Amniotic epithelial cell (primary cell): ENCODE measurements at regions not wholly inside any gene's neighbourhood (a gene's known extent, or its start where the extent isn't known, plus 50 kb on each side); places are given as distances from the start of the nearest gene placed in this dataset.

Source experiments
- DNase-seq: peaks from one replicate; pipeline ENCODE4 v3.0.0-alpha.2; 2010; ENCODE audit warnings: low read depth

- DNase-seq = no peak
Measured at GRCh38 chr6:4296552-4296951, 161.2 kb upstream of the ECI2 start.

GRCh38 chr6:4295783-4296155 lies 160.4 kb upstream of the ECI2 start:
- DNase-seq = no peak

GRCh38 chr6:4295058-4295782 lies 159.8 kb upstream of the ECI2 start:
- no peak for DNase-seq

GRCh38 chr6:4294636-4295035 lies 159.3 kb upstream of the ECI2 start:
- DNase-seq = no peak

- peak; percentile 61 for DNase-seq
Measured at GRCh38 chr6:4291453-4292403, 156.4 kb upstream of the ECI2 start.

- DNase-seq = no peak
Measured at GRCh38 chr6:4289770-4290320, 154.5 kb upstream of the ECI2 start.

- no peak for DNase-seq
Measured at GRCh38 chr6:4287811-4288244, 152.5 kb upstream of the ECI2 start.

GRCh38 chr6:4287372-4287771 lies 152.0 kb upstream of the ECI2 start:
- DNase-seq = no peak

GRCh38 chr6:4282926-4283325 lies 147.6 kb upstream of the ECI2 start:
- no peak for DNase-seq

GRCh38 chr6:4281341-4282293 lies 146.2 kb upstream of the ECI2 start:
- peak; percentile 64 for DNase-seq

GRCh38 chr6:4280707-4281106 lies 145.3 kb upstream of the ECI2 start:
- DNase-seq = peak; percentile 93

GRCh38 chr6:4280031-4280430 lies 144.7 kb upstream of the ECI2 start:
- peak; percentile 71 for DNase-seq

- DNase-seq = peak; percentile 75
Measured at GRCh38 chr6:4274382-4275082, 139.2 kb upstream of the ECI2 start.

- no peak for DNase-seq
Measured at GRCh38 chr6:4272996-4273395, 137.6 kb upstream of the ECI2 start.

GRCh38 chr6:4271761-4272470 lies 136.5 kb upstream of the ECI2 start:
- no peak for DNase-seq

- DNase-seq = peak; percentile 48
Measured at GRCh38 chr6:4270776-4271175, 135.4 kb upstream of the ECI2 start.

GRCh38 chr6:4270001-4270400 lies 134.6 kb upstream of the ECI2 start:
- DNase-seq = no peak

- DNase-seq = no peak
Measured at GRCh38 chr6:4268171-4268570, 132.8 kb upstream of the ECI2 start.

- no peak for DNase-seq
Measured at GRCh38 chr6:4265740-4266139, 130.4 kb upstream of the ECI2 start.

- no peak for DNase-seq
Measured at GRCh38 chr6:4264601-4265000, 129.2 kb upstream of the ECI2 start.
